Panc1 (cell line): ENCODE measurements at regions not wholly inside any gene's neighbourhood (a gene's known extent, or its start where the extent isn't known, plus 50 kb on each side); places are given as distances from the start of the nearest gene placed in this dataset.

Experiments used
- POLR2AphosphoS5 ChIP-seq: IDR thresholded peaks from 2 replicates; pipeline ENCODE4 v1.6.1; 2012; ENCODE audit warnings: mild to moderate bottlenecking, low read depth, low read length, moderate library complexity
- SIN3A ChIP-seq: IDR thresholded peaks from 2 replicates; pipeline ENCODE4 v1.6.1; 2012; ENCODE audit warnings: low read depth, mild to moderate bottlenecking, low read length, moderate library complexity, borderline replicate concordance; ENCODE audit not compliant: insufficient read depth
- TCF7L2 ChIP-seq: IDR thresholded peaks from 2 replicates; pipeline ENCODE4 v1.6.1; 2011; ENCODE audit warnings: mild to moderate bottlenecking, low read depth, low read length, inconsistent platforms
- TF ChIP-seq, protein P1 (sequence below): fragments of 450-650 bp; IDR thresholded peaks from 2 replicates; pipeline ENCODE4 v1.5.1; 2017; ENCODE audit warnings: mild to moderate bottlenecking

DNA sequence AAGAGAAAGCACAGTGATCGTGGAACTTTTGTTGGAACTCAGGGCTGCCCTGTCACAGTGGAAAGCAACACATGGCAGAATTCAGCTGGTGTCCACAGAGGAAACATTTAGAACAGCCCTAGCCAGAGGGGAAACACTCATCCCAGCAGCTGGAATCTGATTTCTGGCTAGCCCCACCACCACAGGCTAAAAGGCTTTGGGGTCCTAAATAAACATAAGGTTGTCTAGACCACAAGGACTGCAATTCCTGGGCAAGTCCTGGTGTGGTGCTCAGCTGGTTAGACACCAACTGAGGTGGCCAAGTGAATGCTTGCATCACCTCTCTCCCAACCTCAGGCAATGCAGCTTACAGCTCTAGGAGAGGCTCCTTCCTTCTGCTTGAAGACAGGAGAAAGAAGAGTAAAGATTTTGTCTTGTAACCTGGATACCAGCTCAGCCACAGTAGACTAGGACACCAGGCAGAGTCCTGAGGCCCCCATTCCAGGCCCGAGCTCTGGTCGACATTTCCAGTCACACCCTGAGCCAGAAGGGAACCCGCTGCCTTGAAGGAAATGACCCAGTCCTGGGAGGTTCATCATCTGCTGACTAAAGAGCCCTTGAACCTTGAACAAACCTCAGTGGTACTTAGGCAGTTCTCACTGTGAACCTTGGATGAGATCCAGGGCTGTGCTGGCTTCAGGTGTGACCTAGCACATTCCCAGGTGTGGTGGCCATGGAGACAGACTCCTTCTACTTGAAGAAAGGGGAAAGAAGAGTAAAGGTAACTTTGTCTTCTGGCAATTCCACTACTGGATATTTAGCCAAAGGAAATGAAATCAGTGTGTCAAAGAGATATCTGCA, 85.4 kb upstream of the PLXNC1 start:
- TF ChIP-seq, protein P1, sequence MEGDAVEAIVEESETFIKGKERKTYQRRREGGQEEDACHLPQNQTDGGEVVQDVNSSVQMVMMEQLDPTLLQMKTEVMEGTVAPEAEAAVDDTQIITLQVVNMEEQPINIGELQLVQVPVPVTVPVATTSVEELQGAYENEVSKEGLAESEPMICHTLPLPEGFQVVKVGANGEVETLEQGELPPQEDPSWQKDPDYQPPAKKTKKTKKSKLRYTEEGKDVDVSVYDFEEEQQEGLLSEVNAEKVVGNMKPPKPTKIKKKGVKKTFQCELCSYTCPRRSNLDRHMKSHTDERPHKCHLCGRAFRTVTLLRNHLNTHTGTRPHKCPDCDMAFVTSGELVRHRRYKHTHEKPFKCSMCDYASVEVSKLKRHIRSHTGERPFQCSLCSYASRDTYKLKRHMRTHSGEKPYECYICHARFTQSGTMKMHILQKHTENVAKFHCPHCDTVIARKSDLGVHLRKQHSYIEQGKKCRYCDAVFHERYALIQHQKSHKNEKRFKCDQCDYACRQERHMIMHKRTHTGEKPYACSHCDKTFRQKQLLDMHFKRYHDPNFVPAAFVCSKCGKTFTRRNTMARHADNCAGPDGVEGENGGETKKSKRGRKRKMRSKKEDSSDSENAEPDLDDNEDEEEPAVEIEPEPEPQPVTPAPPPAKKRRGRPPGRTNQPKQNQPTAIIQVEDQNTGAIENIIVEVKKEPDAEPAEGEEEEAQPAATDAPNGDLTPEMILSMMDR, result no peak
- TF ChIP-seq POLR2AphosphoS5 (no peak), TCF7L2 (no peak), SIN3A (no peak)
